ENCODE measurements at regions not wholly inside any gene's neighbourhood (a gene's known extent, or its start where the extent isn't known, plus 50 kb on each side); places are given as distances from the start of the nearest gene placed in this dataset.

DNA sequence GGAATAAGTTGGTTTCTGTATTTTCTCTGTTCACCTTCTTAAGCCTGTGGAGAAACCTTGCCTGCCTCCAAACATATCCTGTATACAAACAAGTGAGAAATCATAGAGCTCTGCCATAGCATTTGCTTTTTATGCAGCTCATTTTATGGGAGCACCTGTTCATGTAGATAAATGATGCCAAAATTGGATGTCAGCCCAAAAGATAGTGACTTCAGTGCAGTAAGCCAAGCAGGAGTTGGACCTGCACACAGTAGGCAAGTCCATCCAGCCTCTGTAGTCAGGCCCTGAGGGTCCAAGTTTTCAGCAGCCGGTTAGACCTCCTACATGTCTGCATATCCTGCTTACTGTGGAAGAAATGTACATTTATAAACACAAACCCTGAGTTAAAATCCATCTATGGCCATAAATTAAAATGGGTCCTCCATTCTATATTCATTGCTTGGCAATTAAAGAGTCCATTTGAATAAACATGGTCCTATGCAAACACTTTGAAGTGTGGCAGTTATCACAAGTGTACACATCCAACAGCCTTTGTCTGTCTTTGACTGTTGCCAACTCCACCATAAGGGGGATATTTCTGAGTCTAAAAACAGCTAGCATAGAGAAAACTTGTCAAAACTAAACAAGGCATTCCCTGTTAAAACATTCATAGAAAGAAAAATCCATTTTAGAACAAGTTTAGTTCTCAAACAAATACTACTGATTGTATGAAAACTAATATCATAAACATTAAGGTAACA lies 847.8 kb downstream of the RPS29 start:
- no peak overlapping the region for H3K4me3 ChIP-seq (replicated peaks; ENCODE audit: low read depth, low read length)
- DNase-seq (ENCODE audit: extremely low read depth, low read depth), result no peak
- TF ChIP-seq, protein P1, sequence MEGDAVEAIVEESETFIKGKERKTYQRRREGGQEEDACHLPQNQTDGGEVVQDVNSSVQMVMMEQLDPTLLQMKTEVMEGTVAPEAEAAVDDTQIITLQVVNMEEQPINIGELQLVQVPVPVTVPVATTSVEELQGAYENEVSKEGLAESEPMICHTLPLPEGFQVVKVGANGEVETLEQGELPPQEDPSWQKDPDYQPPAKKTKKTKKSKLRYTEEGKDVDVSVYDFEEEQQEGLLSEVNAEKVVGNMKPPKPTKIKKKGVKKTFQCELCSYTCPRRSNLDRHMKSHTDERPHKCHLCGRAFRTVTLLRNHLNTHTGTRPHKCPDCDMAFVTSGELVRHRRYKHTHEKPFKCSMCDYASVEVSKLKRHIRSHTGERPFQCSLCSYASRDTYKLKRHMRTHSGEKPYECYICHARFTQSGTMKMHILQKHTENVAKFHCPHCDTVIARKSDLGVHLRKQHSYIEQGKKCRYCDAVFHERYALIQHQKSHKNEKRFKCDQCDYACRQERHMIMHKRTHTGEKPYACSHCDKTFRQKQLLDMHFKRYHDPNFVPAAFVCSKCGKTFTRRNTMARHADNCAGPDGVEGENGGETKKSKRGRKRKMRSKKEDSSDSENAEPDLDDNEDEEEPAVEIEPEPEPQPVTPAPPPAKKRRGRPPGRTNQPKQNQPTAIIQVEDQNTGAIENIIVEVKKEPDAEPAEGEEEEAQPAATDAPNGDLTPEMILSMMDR (IDR thresholded peaks at IDR 0.05; ENCODE audit: low read depth, low read length, missing control alignments), result no peak

DNA sequence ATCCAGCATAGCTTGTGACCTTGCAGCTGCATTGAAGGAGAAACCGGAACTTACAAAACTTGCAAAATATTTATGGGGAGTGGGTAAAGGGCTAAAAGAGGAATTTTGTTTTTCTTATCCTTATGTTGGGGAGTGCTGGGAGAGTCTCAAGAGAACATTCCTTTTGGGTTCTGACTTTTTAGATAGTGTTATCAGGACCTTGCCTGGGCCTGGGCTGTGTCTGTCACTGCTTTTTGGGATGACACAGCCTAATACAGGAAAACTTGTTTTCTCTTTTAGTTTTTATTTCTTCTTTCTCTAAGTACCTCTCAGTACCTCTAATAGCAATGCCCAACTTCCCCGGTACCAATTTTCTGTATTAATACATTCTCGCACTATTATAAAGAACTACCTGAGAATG lies 850.6 kb downstream of the RPS29 start:
- TF ChIP-seq, protein P1 (IDR thresholded peaks at IDR 0.05; ENCODE audit: low read depth, low read length, missing control alignments), result no peak
- no peak for DNase-seq (ENCODE audit: extremely low read depth, low read depth)
- H3K4me3 ChIP-seq (replicated peaks; ENCODE audit: low read depth, low read length), result no peak overlapping the region

DNA sequence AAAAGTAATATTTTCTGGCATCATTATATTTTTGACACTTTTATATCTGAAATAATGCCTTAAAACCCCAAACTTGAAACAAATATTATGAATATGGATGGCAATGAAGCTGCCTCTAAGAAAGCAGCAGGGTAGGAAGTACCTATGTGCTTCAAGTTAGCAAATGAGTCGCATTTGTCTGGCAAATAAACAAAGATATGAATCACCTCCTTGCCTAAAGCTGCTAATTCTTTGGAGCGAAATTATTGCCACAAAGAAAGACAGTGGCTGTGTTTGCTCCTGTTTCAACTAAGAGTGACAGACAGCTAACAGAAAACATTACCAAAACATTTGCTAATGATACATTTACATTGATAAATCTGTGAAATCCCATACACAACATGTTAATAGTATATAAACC lies 854.9 kb downstream of the RPS29 start:
- no peak for DNase-seq (ENCODE audit: extremely low read depth, low read depth)
- H3K4me3 ChIP-seq (replicated peaks; ENCODE audit: low read depth, low read length), result no peak overlapping the region
- TF ChIP-seq, protein P1 (IDR thresholded peaks at IDR 0.05; ENCODE audit: low read depth, low read length, missing control alignments), result no peak

DNA sequence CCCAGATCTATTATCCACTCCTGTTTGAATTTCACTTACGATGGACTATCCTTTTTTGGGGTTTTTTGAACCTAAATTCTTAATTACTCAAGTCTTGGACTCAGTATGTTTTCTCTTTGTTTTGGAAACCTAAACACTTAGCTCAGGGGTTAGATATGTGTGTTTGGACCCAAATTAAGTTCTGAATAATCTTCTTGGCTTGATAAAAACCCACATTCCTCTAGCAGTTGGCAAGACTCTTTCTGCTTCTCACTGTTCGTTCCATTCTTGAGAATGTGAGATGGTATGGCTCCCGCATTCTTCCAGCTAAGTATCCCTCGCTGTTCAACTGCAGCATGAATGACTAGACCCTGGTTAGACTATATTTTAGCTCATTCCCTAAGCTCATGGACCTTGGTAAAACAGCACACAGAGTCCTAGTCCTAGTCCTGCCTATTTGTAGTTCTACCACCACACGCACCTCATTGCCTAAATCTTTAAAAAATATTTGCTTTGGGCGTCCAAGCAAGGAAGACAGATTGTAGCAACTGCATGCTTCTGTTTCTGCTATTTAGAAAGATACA lies 860.0 kb downstream of the RPS29 start:
- TF ChIP-seq, protein P1 (IDR thresholded peaks at IDR 0.05; ENCODE audit: low read depth, low read length, missing control alignments), result no peak
- H3K4me3 ChIP-seq (replicated peaks; ENCODE audit: low read depth, low read length), result no peak overlapping the region
- no peak for DNase-seq (ENCODE audit: extremely low read depth, low read depth)

DNA sequence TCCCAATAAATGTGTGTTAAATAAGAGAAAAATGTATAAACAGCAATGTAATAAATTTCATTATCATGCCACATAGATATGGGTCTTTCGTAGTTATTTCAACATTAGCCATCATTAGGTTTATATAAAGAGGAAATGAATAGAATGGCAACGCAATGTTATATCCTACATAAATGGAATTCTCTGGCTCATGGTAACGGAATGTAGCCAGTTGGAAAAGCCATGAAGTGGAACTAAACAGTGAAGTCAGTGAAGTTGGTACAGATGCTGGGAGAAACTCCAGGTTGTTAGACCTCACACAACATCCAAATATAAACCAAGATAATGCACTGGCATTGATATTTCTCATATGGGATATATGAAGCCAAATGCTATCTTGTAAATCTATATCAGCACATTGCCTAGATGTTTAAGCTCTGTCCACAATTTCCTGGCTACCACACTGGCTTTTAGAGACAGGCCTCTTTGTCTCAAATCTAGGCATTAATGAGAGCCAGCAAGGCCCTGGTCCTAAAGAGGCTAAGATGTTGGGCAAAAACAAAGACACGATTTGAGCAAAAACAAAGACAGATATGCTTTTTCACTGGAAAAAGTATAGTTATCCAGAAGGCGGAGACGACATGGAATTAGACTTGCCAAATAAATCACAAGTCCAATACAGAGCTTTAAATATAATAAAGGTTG lies 861.0 kb downstream of the RPS29 start:
- no peak overlapping the region for H3K4me3 ChIP-seq (replicated peaks; ENCODE audit: low read depth, low read length)
- DNase-seq (ENCODE audit: extremely low read depth, low read depth), result no peak
- TF ChIP-seq, protein P1 (IDR thresholded peaks at IDR 0.05; ENCODE audit: low read depth, low read length, missing control alignments), result no peak

DNA sequence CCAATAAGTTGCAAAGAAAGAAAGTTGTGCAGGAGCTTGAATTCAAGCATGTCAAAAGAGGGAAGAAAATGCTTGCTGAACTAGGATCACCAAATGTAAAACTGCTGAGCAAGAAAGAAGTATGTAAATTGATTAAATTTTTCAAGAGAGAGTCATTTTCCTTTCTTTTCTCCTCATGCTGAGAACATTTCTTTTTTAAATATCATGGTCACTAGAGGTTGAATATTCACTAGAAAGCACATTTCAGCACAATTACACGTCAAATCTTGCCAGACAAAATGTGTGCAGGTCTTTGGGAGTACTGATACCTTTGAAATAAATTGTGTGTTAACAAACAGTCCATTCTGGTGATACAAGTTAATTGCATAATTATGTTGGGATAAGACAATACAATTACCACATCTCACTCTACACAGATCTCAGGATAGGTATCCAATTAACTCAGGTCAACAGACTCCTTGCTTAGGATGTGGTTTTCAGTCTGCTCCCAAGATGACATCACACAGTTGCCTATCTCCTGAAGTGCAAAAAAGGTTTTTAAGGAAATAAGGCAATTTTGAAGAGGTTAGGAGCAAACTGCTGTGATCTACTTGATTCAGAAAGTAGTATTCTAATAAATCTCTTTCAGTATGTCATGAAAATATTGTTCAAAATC lies 862.2 kb downstream of the RPS29 start:
- TF ChIP-seq, protein P1 (IDR thresholded peaks at IDR 0.05; ENCODE audit: low read depth, low read length, missing control alignments), result no peak
- no peak for DNase-seq (ENCODE audit: extremely low read depth, low read depth)
- no peak overlapping the region for H3K4me3 ChIP-seq (replicated peaks; ENCODE audit: low read depth, low read length)
